ENCODE measurements at regions not wholly inside any gene's neighbourhood (a gene's known extent, or its start where the extent isn't known, plus 50 kb on each side); places are given as distances from the start of the nearest gene placed in this dataset.

DNA sequence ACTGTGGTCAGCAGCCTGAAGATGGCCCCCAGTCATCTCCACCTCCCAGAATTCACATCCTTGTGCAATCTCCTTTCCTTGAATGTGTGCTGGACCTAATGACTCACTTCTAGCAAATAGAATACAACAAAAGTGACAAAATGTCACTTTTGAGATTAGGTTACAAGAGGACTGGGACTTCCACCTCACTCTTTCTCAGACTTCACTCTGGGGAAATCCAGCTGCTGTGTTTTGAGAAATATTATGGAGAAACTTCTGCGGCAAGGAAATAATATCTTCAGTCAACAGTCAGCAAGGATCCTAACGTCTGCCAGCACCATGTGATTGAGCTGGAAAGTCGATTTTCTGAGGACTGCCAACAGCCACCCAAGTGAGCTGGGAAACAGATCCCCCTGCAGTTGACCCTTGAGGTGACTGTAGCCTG, 70.5 kb upstream of the GADD45A start:
- TF ChIP-seq, protein P1, sequence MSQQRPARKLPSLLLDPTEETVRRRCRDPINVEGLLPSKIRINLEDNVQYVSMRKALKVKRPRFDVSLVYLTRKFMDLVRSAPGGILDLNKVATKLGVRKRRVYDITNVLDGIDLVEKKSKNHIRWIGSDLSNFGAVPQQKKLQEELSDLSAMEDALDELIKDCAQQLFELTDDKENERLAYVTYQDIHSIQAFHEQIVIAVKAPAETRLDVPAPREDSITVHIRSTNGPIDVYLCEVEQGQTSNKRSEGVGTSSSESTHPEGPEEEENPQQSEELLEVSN (IDR thresholded peaks at IDR 0.05): no peak
- TF ChIP-seq POLR2A (IDR thresholded peaks at IDR 0.05; ENCODE audit: control extremely low read depth in 1 of 2, low read depth in 2 of 2, low read length in 2 of 2): no peak
- TF ChIP-seq, protein P2, sequence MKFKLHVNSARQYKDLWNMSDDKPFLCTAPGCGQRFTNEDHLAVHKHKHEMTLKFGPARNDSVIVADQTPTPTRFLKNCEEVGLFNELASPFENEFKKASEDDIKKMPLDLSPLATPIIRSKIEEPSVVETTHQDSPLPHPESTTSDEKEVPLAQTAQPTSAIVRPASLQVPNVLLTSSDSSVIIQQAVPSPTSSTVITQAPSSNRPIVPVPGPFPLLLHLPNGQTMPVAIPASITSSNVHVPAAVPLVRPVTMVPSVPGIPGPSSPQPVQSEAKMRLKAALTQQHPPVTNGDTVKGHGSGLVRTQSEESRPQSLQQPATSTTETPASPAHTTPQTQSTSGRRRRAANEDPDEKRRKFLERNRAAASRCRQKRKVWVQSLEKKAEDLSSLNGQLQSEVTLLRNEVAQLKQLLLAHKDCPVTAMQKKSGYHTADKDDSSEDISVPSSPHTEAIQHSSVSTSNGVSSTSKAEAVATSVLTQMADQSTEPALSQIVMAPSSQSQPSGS (IDR thresholded peaks at IDR 0.05; ENCODE audit: low read length): no peak
- TF ChIP-seq, protein P3, sequence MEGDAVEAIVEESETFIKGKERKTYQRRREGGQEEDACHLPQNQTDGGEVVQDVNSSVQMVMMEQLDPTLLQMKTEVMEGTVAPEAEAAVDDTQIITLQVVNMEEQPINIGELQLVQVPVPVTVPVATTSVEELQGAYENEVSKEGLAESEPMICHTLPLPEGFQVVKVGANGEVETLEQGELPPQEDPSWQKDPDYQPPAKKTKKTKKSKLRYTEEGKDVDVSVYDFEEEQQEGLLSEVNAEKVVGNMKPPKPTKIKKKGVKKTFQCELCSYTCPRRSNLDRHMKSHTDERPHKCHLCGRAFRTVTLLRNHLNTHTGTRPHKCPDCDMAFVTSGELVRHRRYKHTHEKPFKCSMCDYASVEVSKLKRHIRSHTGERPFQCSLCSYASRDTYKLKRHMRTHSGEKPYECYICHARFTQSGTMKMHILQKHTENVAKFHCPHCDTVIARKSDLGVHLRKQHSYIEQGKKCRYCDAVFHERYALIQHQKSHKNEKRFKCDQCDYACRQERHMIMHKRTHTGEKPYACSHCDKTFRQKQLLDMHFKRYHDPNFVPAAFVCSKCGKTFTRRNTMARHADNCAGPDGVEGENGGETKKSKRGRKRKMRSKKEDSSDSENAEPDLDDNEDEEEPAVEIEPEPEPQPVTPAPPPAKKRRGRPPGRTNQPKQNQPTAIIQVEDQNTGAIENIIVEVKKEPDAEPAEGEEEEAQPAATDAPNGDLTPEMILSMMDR (IDR thresholded peaks at IDR 0.05; ENCODE audit: control extremely low read depth in 1 of 3, insufficient read depth in 1 of 3, low read depth in 1 of 3, low read length in 3 of 3): no peak

All from H1 (cell line).